SJSA1 (cell line): ENCODE measurements at regions not wholly inside any gene's neighbourhood (a gene's known extent, or its start where the extent isn't known, plus 50 kb on each side); places are given as distances from the start of the nearest gene placed in this dataset.

Experiments
- DNase-seq, 2 experiments: peaks; one replicate each; pipeline ENCODE4 v3.0.0-alpha.2; 2015 to 2020; ENCODE audit warnings: low spot score in 2 of 2, low read depth in 1 of 2
- H3K27ac ChIP-seq: fragments of 250-450 bp; sonication (Bioruptor Pico); 2 replicates; pipeline ENCODE4 v1.5.1; 2020; ENCODE audit warnings: mild to moderate bottlenecking, moderate library complexity
- H3K27me3 ChIP-seq: fragments of 250-450 bp; sonication (Bioruptor Pico); replicated peaks from 2 replicates; pipeline ENCODE4 v1.5.1; 2020; ENCODE audit warnings: mild to moderate bottlenecking, moderate library complexity
- H3K36me3 ChIP-seq: fragments of 250-450 bp; sonication (Bioruptor Pico); 2 replicates; pipeline ENCODE4 v1.5.1; 2020; ENCODE audit warnings: mild to moderate bottlenecking
- H3K4me1 ChIP-seq: fragments of 250-450 bp; sonication (Bioruptor Pico); replicated peaks from 2 replicates; pipeline ENCODE4 v1.6.1; 2021; ENCODE audit warnings: mild to moderate bottlenecking
- H3K4me3 ChIP-seq: fragments of 250-450 bp; sonication (Bioruptor Pico); 2 replicates; pipeline ENCODE4 v1.5.1; 2020; ENCODE audit warnings: mild to moderate bottlenecking
- H3K9me3 ChIP-seq: fragments of 250-450 bp; sonication (Bioruptor Pico); replicated peaks from 2 replicates; pipeline ENCODE4 v1.5.1; 2020; ENCODE audit warnings: mild to moderate bottlenecking

DNA sequence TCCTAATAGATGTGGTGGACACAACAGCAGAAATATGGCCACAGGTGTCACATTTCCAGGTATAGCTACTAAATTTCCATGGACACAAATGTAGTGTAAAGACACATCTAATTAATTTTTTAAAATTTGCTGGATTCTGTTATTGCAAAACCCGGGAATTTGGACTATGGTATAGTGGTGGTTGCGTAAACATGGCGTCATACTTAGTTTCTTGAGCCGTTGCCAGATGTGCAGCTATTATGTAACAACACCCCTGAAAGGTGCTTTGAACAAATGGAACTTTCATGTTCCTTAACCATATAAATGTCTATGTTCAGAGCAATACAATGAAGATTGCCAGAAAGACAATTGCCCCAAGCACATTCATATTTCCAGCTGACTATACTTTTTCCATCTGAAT lies 85.9 kb downstream of the HRH4 start:
- DNase-seq = no peak
- no peak overlapping the region for H3K4me3 ChIP-seq
- no peaks in the 10 kb centered on the region for H3K9me3 ChIP-seq
- H3K27me3 ChIP-seq = no peaks in the 10 kb centered on the region
- no peak overlapping the region for H3K27ac ChIP-seq
- no peaks in the 10 kb centered on the region for H3K36me3 ChIP-seq
- H3K4me1 ChIP-seq = no peaks in the 10 kb centered on the region

DNA sequence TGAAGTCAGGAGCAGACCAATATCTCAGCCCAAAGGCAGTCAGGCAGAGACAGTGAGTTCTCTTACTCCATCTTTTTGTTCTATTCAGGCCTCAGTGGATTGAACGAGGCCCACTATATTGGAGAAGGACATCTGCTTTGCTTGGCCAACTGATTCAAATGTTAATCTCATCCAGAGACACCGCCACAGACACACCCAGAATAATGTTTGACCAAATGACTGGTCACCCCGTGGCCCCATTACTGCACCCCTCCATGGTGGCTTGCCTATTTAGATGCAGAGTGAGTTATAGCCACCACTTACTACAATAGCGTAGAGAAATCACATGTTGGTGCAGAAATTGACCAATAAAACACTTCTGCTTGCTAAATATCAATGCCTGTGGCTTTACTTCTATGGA lies 88.1 kb downstream of the HRH4 start:
- Histone ChIP-seq H3K36me3 (no peaks in the 10 kb centered on the region), H3K9me3 (no peaks in the 10 kb centered on the region), H3K4me1 (no peaks in the 10 kb centered on the region), H3K27ac (no peak overlapping the region), H3K4me3 (no peak overlapping the region), H3K27me3 (no peaks in the 10 kb centered on the region)
- DNase-seq = no peak

DNA sequence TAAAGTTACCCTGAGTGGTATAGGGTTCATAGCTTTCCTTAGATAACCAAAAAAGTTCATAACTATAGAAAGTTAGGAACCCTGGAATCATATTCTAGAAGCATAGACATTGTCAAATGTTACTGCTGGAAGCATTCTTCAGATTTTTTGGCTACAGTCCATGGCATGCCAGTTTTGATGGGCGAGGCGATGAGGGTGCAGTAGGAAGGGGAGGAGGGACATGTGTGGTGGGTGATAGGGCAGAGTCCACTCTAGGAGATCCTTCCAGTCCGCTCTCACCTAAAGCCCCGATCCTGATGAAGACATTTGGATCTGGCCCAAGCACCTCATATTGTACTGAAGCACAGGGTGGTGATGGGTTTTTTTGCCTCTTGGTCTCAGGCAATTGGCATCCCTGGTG lies 91.8 kb downstream of the HRH4 start:
- no peak for DNase-seq
- Histone ChIP-seq H3K4me3 (no peak overlapping the region), H3K27me3 (no peaks in the 10 kb centered on the region), H3K4me1 (no peaks in the 10 kb centered on the region), H3K9me3 (no peaks in the 10 kb centered on the region), H3K27ac (no peak overlapping the region), H3K36me3 (no peaks in the 10 kb centered on the region)

DNA sequence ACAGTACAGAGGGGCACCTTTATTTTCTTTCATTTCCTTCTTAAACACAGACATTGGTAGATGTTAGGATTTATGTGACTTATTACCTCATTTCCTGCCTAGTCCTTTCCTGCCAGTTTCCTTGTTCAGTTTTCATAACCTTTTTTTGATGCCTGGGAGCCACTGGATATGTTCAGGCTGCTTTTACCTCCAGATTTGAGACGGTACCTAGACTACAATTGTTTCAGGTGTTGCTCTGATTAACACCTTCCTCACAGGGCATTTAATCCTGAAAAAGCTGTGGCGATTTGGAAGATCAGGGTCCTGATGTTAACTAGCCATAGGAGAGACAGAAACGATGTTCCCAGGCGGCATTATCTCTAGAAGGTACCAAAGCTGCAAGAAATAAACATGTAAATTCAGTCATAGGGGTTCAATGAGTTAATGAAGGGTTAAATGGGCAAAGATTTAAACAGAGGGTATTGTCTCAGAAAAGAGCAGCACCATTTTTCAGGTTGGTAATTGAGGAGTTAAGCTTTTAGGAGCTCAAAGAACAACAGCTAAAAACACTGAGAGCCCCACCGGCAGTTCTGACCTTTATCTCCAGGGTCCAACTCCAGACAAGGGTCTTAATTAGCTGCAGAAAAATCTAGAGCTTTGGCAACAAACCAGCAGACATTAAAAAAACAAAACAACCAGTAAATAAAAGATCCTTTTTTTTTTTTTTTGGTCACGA lies 93.3 kb downstream of the HRH4 start:
- no peak for DNase-seq
- H3K27ac ChIP-seq = no peak overlapping the region
- H3K36me3 ChIP-seq = no peaks in the 10 kb centered on the region
- no peak overlapping the region for H3K4me3 ChIP-seq
- no peaks in the 10 kb centered on the region for H3K9me3 ChIP-seq
- H3K27me3 ChIP-seq = no peaks in the 10 kb centered on the region
- no peaks in the 10 kb centered on the region for H3K4me1 ChIP-seq

DNA sequence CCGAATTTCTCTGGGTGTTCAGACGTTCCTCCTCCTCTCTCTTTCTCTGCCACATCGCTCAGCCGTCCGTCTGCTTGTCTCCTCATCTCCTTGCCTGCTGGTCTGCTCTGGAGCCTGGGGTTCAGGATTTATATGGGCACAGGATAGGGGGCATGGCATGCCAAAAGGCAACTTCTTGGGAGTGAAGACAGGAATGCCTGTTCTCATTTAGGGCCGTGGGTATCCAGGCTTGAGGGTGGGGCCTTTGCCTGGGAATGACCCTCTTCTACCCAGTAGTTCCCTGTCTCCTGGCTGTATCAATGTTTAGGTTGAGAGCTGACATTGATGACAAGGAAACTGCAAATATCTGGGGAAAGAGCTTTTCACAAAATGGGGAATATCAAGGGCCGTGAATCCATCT lies 98.0 kb downstream of the HRH4 start:
- Histone ChIP-seq H3K27ac (no peak overlapping the region), H3K4me3 (no peak overlapping the region), H3K9me3 (no peaks in the 10 kb centered on the region), H3K27me3 (0 out of 2 replicates have a peak, but pooled peaks cover 3% of the 10 kb centered on the region), H3K4me1 (no peaks in the 10 kb centered on the region), H3K36me3 (no peaks in the 10 kb centered on the region)
- DNase-seq = no peak

DNA sequence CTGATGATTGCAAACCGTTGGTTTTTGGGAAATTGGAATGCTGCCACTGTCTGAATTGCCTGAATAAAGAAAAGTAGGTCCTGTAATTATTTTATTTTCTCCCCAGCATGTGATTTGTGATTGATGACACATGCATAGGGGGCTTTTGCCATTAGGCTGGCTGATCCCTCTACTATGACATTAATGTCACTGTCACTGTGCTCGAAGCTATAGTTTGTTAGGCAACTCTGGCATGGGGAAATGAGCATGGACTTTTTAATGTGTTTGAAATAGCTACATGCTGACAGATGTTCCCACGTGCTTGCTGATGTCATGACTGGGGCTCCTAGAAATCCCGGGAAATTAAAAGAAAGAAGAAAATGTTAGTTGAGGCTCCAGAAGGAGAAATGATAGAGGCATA lies 99.1 kb downstream of the HRH4 start:
- H3K36me3 ChIP-seq = no peaks in the 10 kb centered on the region
- H3K9me3 ChIP-seq = no peaks in the 10 kb centered on the region
- no peak overlapping the region for H3K27ac ChIP-seq
- H3K4me1 ChIP-seq = no peaks in the 10 kb centered on the region
- no peak overlapping the region for H3K4me3 ChIP-seq
- no peak for DNase-seq
- H3K27me3 ChIP-seq = 0 out of 2 replicates have a peak, but pooled peaks cover 3% of the 10 kb centered on the region

DNA sequence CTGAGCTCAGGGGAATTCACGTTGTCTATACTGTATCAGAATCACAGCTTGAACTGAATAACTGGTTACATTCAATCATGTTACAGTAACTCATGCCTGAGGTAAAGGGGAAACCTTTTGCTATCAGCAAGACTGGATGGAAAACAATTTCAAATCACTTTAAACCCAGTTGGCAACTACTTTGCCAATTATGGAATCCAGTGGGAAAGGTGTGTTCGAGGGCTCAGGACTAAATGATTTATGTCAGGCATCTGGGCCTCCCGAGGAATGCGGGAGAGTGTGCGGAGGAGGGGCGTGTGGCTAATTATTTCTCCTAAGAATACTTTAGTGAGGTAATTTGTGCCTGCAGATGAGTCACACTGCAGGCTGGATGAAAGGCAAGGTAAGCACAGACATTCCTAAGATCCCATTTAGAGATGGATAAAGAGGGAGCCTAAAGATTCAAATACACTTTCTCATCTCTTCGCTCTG lies 100.1 kb downstream of the HRH4 start:
- no peaks in the 10 kb centered on the region for H3K36me3 ChIP-seq
- H3K27me3 ChIP-seq = 0 out of 2 replicates have a peak, but pooled peaks cover 3% of the 10 kb centered on the region
- no peak overlapping the region for H3K27ac ChIP-seq
- no peaks in the 10 kb centered on the region for H3K4me1 ChIP-seq
- H3K9me3 ChIP-seq = no peaks in the 10 kb centered on the region
- H3K4me3 ChIP-seq = no peak overlapping the region
- DNase-seq = no peak

DNA sequence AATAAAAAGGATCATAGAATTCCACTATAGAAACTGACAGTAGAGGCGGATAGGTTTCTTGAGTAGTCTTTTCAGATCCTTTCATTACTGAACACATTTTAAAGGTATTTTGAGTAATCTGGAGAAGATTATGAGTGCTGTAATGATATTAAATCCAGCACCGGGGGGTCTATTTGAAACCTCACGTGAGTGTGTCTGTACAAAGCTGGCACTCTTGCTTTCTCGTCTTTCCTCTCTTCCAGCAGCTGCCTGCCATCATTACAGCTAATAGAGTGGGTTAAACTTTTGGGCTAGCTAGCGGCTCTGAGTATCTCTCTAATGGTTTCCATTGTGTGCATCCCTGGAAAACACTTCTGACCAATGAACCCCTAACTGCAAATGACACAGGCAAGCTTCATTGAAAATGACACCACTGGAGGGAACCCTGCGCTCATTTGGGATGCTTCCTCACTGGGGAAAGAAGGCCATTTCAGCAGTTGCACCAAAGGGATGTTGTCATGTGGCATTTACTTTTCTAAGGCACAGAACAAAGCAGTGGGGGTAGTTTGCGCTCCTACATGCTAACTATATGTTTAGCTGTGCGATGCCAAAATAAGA lies 101.0 kb downstream of the HRH4 start:
- Histone ChIP-seq H3K27me3 (0 out of 2 replicates have a peak, but pooled peaks cover 3% of the 10 kb centered on the region), H3K27ac (no peak overlapping the region), H3K36me3 (no peaks in the 10 kb centered on the region), H3K4me1 (no peaks in the 10 kb centered on the region), H3K9me3 (no peaks in the 10 kb centered on the region), H3K4me3 (no peak overlapping the region)
- no peak for DNase-seq

DNA sequence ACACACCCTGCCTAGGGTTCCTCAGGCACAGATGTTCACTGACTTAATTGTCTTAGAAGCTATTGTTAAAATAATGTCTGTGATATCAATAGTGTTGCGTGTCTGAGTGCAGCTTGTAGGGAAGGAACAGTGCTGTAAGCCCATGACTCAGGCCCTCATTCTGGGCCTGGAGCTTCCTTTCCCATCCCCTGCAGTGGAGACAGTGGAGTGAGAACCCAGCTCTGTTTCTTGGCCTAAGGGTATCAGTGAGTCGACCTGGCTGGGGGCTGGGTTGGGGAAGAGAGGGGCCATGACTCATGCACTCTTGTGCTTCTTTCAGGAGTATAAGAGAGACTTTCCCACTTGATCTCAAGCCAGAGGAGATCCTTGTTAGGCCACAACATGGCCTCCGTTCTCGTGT lies 106.8 kb downstream of the HRH4 start:
- DNase-seq = no peak
- Histone ChIP-seq H3K4me1 (no peaks in the 10 kb centered on the region), H3K4me3 (no peak overlapping the region)

DNA sequence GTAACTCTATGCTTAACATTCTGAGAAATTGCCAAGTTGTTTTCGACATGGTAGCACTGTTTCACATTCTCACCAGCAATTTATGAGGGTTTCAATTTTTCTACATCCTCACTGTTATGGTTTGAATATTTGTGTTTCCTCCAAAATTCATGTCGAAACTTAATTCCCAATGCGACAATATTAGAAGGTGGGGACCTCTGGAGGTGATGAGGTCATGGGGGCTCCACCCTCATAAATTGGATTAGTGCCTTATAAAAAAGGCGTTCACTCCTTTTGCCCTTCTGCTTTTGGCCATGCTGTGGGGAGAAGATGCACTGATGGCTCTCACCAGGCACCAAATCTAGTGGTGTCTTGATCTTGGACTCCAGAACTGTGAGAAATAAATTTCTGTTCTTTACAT lies 110.3 kb downstream of the HRH4 start:
- Histone ChIP-seq H3K27me3 (no peaks in the 10 kb centered on the region), H3K4me1 (no peaks in the 10 kb centered on the region), H3K27ac (no peak overlapping the region), H3K36me3 (no peaks in the 10 kb centered on the region), H3K9me3 (no peaks in the 10 kb centered on the region), H3K4me3 (no peak overlapping the region)
- DNase-seq = no peak

More for the DNA sequence above, 106.8 kb downstream of the HRH4 start:
- Histone ChIP-seq H3K36me3 (no peaks in the 10 kb centered on the region), H3K27ac (no peak overlapping the region), H3K9me3 (no peaks in the 10 kb centered on the region), H3K27me3 (no peaks in the 10 kb centered on the region)

DNA sequence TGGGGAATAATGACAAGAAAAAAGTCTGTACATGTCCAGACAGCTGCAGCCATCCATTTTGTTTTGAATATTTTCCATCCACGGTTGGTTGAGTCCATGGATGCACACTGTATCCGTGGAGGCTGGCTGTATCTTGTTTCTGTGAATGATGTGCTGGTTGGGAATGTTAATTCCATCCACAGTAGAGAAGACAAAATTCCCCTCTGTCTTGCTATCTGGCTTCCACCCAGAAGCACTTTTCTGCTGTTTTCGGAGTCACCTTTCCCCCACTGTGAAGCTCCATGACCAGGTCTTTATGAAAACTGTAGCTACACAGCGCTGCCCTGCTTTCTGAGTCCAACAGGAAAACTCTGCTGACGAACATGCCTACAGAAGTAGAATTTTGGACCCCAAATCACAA lies 122.3 kb downstream of the HRH4 start:
- Histone ChIP-seq H3K27ac (no peak overlapping the region), H3K9me3 (no peaks in the 10 kb centered on the region), H3K4me3 (no peak overlapping the region), H3K4me1 (no peaks in the 10 kb centered on the region), H3K27me3 (0 out of 2 replicates have a peak, but pooled peaks cover 5% of the 10 kb centered on the region), H3K36me3 (no peaks in the 10 kb centered on the region)
- DNase-seq = no peak

DNA sequence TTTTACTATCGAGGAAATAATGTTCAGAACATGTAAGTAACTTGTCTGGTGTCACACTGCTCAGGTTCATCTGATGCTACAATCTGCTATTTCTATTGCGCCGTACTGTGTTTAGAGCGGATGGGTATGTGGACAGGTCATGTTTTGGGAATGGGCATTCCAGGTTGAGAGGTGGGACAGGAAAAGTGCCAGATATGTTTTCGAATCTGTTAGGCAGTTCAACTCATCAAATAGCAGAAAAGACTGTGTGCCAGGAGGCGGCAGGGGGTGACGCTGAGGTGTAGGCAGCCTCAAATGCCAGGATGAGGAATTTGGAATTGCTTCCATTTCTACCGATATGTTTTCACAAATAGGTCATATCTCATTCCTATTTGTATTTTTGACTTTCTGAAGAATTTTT lies 123.8 kb downstream of the HRH4 start:
- Histone ChIP-seq H3K9me3 (no peaks in the 10 kb centered on the region), H3K27ac (no peak overlapping the region), H3K27me3 (0 out of 2 replicates have a peak, but pooled peaks cover 5% of the 10 kb centered on the region), H3K4me1 (no peaks in the 10 kb centered on the region), H3K4me3 (no peak overlapping the region), H3K36me3 (no peaks in the 10 kb centered on the region)
- no peak for DNase-seq

DNA sequence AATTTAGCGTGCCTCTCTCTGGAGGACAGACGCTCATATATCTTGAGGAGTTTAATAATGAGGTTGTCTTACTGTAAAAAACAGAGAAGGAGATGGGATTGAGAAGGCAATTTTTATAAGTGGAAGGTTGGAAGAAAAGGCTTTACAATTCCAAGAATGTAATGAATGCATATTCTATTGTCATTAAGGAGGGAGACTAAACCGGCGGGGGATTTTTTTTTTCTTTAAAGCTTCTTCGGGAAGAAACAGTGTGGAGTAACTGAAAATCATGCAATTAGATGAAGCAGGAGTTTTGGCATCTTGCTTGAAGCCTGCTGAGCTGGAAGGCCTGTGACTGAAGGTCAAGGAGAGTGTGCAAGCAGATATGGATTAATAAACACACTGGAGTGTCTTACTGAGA lies 124.4 kb downstream of the HRH4 start:
- Histone ChIP-seq H3K27me3 (0 out of 2 replicates have a peak, but pooled peaks cover 5% of the 10 kb centered on the region), H3K4me3 (no peak overlapping the region), H3K9me3 (no peaks in the 10 kb centered on the region), H3K4me1 (no peaks in the 10 kb centered on the region), H3K36me3 (no peaks in the 10 kb centered on the region), H3K27ac (no peak overlapping the region)
- DNase-seq = no peak

DNA sequence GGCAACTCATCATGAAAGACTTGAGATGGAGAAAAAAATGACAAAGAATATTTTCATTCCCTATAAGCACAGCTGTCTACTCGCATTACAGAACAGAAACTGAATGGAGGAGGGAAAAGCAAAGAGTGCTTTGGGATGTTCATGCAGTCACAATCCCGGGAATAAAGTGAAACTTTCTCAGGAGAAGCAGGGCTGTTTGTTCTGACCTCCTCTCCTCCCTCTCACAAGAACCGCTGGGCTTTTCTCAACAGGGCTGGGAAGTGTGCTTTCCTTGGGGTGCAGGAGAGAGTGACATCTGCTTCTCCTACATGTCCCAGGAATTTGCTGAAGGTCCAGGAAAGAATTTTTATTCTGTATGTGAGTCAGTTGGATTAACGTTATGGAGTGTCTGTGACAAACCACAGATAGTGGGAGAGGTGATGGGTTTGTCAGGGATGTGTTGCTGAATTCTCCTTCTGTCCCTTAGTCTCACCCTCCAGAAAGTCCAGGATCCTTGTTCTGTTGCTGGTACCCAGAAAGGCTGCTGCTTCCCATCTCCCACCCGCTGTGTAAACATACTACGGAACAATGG lies 125.6 kb downstream of the HRH4 start:
- DNase-seq = no peak
- Histone ChIP-seq H3K36me3 (no peaks in the 10 kb centered on the region), H3K27me3 (0 out of 2 replicates have a peak, but pooled peaks cover 5% of the 10 kb centered on the region), H3K4me3 (no peak overlapping the region), H3K27ac (no peak overlapping the region), H3K9me3 (no peaks in the 10 kb centered on the region), H3K4me1 (no peaks in the 10 kb centered on the region)
